ENCODE measurements at regions not wholly inside any gene's neighbourhood (a gene's known extent, or its start where the extent isn't known, plus 50 kb on each side); places are given as distances from the start of the nearest gene placed in this dataset.
"Not testable (repeated sequence)": the region's sequence is repeated elsewhere in the genome, so short reads cannot be mapped to it uniquely, and the experiment has no call there.

- DNase-seq = no peak
These were observed 104.6 kb downstream of the MSX2 start for GRCh38 chr5:174828804-174829510.

GRCh38 chr5:174827558-174827957 lies 103.2 kb downstream of the MSX2 start:
- no peak for DNase-seq

- no peak for DNase-seq
These were observed 101.2 kb downstream of the MSX2 start for GRCh38 chr5:174825587-174825986.

- DNase-seq = no peak
These were observed 94.0 kb downstream of the MSX2 start for GRCh38 chr5:174818430-174818829.

- no peak for DNase-seq
These were observed 93.2 kb downstream of the MSX2 start for GRCh38 chr5:174817610-174818009.

GRCh38 chr5:174816858-174817257 lies 92.5 kb downstream of the MSX2 start:
- DNase-seq = no peak

GRCh38 chr5:174811438-174811837 lies 87.1 kb downstream of the MSX2 start:
- DNase-seq = no peak

- no peak for DNase-seq
These were observed 86.4 kb downstream of the MSX2 start for GRCh38 chr5:174810796-174811195.

- no peak for DNase-seq
These were observed 83.1 kb downstream of the MSX2 start for GRCh38 chr5:174807471-174807870.

- no peak for DNase-seq
These were observed 82.3 kb downstream of the MSX2 start for GRCh38 chr5:174806729-174807128.

- DNase-seq = no peak
These were observed 77.4 kb downstream of the MSX2 start for GRCh38 chr5:174801798-174802197.

GRCh38 chr5:174800435-174800834 lies 76.1 kb downstream of the MSX2 start:
- no peak for DNase-seq

- DNase-seq = no peak
These were observed 74.7 kb downstream of the MSX2 start for GRCh38 chr5:174799121-174799520.

- no peak for DNase-seq
These were observed 74.2 kb downstream of the MSX2 start for GRCh38 chr5:174798551-174798951.

- DNase-seq = no peak
These were observed 72.4 kb downstream of the MSX2 start for GRCh38 chr5:174796711-174797192.

- DNase-seq = no peak
These were observed 70.7 kb downstream of the MSX2 start for GRCh38 chr5:174794931-174795672.

- peak; percentile 2 for DNase-seq
These were observed 69.4 kb downstream of the MSX2 start for GRCh38 chr5:174793684-174794328.

GRCh38 chr5:174793076-174793475 lies 68.7 kb downstream of the MSX2 start:
- DNase-seq = no peak

- not testable (repeated sequence) for DNase-seq
These were observed 67.9 kb downstream of the MSX2 start for GRCh38 chr5:174792265-174792664.

GRCh38 chr5:174790906-174791305 lies 66.5 kb downstream of the MSX2 start:
- DNase-seq = no peak

- no peak for DNase-seq
These were observed 65.2 kb downstream of the MSX2 start for GRCh38 chr5:174789596-174789995.

- no peak for DNase-seq
These were observed 60.8 kb downstream of the MSX2 start for GRCh38 chr5:174785120-174785680.
